SIG-M5 (cell line): ENCODE measurements at regions not wholly inside any gene's neighbourhood (a gene's known extent, or its start where the extent isn't known, plus 50 kb on each side); places are given as distances from the start of the nearest gene placed in this dataset.

ENCODE experiments used
- DNase-seq: peaks from one replicate; lab custom pipeline; 2025; lab: John Stamatoyannopoulos, UW

DNA sequence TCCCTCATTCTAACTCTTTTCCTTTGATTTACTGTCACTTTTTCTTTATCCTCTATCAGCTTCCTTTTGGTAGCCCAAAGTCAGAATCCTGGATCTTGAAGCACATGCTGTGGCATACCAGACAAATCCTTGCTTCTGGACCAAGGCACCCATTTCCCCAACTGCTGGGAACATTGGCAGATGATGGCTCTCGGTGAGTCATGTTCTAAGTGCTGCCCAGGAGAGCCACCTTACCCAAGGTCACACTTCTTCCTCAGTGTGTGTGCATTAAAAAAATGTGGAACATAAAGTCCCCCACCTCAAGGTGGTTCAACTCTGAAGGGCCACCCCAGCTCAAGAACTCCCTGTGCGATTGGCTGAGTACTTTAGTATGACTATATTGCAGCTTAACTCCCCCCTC lies 141.4 kb upstream of the PUM3 start:
- DNase-seq = no peak

DNA sequence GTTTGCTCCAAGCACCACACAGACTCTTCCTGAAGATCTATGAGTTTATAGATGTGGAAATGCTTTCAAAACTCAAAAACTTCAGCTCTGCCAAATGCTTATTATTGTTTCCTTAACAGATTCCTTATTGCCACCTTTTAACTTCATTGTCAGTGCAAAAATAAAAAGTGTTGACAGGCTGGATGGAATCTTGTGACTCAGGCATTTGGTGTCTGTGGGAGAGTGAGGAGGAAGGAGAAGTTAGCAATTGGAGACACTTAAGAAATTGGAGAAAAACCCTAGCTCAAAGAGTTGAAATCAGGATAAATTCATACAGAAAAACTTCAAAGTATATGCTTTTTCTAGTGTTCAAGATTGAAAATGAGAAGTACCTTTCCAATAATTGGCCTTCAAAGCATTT lies 140.6 kb upstream of the PUM3 start:
- no peak for DNase-seq

DNA sequence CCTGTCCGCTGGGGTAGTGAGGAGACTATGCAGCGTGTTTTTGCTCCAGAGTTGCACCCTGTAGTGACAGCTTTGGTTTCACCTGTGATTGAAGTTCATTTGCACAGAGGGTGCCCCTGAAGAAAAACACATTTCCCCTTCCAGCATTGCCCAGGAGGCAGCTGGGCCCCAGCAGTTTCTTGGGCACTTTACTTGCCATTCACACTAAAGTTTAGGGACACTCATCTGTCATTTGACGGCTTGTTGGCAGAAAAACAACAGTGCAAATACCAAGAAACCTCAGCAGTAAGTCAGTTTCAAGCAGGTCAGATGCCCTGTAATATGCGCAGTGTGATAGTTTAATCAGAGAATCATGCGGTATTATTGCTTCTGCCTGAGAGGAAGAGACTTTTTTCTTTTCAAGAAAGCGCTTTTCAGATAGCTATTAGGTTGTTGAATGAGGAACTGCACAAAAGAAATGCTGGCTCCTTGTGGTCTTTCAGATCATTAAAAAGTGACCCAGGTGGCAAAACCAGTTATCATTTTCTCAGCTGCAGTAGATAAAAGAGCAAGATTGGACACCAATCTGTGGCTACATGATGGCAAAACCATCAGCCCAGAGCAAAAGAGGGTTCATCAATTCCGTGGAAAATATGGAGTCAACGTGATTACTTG lies 136.2 kb upstream of the PUM3 start:
- no peak for DNase-seq

DNA sequence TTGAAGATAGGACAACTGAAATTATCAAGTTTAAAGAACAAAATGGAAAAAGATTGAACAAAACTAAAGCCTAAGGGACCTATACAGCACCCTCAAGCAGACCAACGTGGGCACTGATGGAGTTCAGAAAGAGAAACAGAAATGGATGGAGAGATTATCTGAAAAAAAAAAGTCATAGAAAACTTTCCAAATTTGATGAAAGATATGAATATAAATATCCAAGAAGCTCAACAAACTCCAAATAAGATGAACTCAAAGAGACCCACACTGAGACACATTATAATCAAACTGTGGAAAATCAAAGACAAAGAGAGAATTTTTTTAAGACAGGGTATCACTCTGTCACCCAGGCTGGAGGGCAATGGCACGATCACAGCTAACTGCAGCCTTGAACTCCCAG lies 128.6 kb upstream of the PUM3 start:
- DNase-seq = no peak

- no peak for DNase-seq
Measured at GRCh38 chr9:2970864-2971263, 127.0 kb upstream of the PUM3 start.

DNA sequence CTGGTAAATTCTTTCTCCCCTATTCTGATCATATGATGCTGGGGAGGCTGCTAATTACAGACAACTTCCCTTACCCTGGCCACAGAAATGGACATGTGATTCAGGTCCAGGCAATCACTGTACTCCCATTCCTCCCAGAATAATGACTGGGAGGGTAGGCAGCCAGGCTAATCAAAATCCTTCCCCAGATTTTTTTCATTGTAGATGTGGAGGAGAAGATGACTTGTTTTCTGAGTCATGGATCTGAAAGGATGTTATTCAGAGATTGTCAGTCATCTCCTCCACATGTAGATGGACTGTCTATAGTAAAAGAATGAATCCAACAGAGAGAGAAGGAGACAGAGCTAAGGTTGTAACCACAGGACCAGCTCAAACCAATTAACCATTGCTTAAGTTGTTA lies 123.9 kb upstream of the PUM3 start:
- no peak for DNase-seq

DNA sequence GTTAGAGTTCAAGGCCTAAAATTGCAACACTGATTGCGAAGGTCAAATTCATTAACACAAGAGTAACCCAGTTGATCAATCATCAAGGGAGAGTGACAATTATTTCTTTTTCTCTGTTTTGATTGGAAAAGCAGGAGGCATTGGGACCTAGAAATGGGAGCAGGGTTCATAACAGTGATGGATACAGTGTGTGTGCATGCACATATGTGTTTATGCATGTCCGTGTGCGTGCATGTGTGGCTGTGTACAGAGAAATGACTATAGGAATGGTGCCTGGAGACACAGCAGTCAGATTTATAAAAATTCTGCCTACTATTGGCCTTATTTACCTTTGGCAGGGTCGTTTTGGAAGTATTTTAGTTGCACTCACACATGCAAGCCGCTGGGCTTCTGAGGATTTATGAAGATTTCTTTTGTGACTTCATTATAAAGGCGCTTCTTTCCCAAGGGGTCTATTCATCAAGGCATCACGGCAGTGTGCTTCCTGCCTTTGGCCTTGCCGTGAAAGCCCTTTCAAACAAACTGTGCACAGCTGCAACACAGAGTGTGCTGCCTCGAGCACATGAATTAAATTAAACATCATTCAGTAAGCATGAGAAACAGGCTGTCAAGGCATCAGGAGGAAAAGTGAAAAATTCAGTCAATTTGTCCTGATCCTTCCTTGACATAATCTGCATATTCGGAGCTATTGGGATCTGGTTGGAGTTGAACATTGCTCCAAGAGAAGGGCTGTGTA lies 122.8 kb upstream of the PUM3 start:
- no peak for DNase-seq

- no peak for DNase-seq
Measured at GRCh38 chr9:2964470-2964869, 120.6 kb upstream of the PUM3 start.

DNA sequence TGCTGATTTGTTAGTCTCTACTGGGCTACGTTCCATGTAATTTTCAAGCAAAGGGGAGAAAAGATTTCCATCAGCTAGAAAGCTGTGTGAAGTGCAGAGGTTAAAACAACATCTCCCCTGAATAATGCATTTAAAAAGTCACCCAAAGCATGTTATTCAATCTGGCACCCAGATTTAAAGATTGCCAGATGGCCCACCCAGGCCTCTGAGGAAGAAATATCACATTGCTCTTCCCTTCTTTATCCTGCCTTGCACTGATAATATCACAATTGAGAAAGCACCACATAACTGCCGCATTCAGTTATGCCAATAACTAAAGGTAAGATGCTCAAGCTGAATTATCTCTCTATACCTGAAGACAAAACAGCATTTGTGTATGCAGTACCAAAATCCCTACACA lies 119.4 kb upstream of the PUM3 start:
- DNase-seq = no peak

- no peak for DNase-seq
Measured at GRCh38 chr9:2962471-2963172, 118.7 kb upstream of the PUM3 start.

DNA sequence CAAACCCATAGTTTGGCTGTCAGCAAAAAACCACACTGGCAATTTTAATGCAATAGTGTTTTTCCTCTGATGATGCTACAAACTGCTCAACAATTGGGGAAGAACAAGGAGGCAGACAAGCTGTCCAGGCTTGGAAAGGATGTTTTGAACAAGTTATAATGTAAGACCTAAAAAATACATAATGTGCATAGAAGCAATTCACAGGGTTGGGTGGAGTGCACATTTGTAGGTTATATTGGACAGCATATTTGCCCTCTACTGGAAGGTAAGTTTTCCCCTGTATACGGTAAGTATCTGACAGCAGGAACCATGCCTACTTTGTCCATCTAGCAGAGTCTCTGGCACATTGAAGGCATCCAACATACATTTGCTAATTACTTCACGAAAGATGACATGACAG lies 114.3 kb upstream of the PUM3 start:
- DNase-seq = no peak

DNA sequence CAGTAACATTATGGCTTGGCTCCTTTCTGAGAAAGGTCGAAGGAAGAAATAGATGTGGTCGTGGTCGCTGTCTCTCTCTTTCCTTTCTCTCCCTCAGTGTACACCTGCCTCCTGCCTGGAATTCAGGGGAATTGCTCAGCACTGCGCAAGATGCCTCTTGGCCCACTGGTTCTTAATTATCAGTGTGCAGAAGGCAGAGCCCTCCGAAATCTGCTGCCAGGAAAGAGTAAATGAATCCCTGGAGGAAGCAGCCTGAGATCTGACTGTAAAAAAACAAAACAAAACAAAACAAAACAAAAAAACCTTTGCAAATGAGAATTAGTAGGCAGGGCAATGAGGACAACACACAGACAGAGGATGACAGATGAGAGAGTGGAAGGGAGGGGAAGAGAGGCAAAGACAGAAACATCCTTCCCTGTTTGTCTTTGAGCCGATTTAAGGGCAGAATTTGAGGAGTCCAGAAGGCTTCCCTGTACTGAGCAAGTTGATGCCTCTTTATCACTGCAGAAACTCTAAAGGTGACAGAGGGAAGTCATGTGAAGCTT lies 113.8 kb upstream of the PUM3 start:
- DNase-seq = no peak

DNA sequence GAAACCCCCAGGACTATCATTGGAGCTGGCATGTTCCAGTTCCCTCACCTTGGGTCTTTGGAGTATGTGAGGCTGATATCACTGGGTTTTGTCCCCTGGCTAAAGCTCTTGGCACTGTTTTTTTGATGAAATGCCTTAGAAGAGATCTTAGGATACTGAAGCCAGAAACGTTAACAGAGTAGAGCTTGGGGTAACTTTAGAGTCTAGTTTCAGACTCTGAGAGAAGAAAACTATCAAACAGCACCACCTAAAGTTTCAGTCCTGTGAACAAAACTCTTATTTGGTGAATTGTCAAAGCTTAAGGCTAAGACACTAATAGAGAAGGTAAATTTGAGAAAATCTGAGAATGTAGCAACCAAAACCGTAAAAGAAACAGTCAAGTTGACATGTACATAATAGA lies 111.7 kb upstream of the PUM3 start:
- DNase-seq = no peak

GRCh38 chr9:2939368-2939767 lies 95.5 kb upstream of the PUM3 start:
- DNase-seq = no peak

DNA sequence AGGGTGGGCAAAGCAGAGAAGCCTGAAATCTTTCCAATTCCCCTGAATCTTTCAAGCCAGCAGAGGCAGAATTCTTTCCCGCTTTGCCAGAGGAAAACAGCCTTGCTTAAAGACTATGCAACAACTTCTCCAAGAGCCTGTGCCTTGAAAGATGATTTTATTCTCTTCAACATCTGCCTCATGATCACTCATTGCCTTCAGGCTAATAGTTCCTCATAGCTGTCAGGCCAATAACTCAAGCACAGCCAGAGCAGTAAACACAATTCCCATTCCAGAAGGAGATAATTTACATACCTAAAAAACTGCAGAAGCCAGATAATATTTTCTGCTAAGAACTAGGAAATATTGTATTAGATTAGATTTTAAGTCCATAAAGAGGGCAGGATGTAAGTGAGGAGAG lies 92.3 kb upstream of the PUM3 start:
- no peak for DNase-seq

GRCh38 chr9:2934883-2935282 lies 91.0 kb upstream of the PUM3 start:
- no peak for DNase-seq

DNA sequence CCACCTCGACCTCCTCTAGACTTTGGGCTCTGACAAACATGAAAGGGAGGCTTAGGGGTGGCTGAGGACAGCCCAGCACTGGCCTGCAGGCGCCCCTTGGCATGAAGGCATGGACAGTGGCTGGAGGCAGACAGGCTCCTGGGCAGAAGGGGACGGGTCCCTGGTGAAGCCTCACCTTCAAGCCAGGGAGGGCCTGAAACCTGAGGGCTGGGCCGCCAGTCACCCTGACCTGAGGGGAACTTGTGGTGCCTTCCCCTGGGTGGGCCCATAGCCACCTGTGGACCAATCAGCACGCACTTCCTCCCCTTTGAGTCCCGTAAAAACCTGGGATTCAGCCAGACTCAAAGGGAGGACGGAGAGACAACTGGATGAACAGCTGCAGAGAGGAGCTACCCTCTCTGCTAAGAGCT lies 90.4 kb upstream of the PUM3 start:
- no peak for DNase-seq

DNA sequence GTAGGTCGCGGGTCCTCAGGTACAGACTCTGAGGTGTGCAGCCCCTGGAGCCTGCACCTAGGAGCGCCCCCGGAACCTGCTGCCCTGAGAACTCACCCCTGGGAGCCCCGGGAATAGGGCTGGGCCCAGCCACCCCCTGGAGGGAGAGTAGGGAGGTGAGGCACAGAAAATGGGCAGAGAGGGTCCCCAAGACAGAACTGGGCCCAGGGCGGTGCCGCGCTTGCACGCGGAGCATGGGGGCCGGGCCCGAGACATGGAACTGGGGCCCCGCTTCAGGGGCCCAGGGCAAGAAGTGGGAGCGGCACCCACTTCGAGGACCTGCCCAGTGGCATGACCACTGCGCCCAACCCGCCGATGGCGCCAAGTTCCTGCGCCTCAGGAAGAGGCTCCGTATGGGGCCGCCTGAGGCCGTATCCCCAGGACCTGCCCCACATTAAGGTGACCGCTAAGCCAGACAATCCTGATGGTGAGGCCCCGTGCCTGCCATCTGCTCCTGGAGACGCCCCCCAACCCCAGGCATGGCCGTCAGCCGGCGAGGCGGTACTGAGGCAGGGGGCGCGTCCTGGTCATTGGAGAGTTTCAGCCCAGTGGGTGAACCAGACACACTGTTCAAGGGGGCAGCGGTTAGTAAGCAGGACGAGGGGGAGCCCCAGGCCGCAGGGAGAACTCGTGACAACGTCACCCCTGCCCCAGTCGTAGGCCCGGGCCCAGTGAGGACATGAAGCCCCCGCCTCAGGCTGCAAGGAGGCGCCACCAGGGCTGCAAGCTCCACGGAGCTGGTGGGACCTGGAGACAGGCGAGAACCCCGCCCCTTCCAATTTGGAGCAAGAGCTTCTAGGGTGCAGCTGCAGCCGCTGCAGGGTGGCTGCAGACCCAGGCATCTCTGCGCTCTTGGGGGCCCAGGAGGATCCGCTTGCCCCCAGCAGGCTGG lies 89.5 kb upstream of the PUM3 start:
- DNase-seq = no peak

GRCh38 chr9:2928411-2928810 lies 84.5 kb upstream of the PUM3 start:
- DNase-seq = no peak

GRCh38 chr9:2925016-2925415 lies 81.1 kb upstream of the PUM3 start:
- DNase-seq = no peak

DNA sequence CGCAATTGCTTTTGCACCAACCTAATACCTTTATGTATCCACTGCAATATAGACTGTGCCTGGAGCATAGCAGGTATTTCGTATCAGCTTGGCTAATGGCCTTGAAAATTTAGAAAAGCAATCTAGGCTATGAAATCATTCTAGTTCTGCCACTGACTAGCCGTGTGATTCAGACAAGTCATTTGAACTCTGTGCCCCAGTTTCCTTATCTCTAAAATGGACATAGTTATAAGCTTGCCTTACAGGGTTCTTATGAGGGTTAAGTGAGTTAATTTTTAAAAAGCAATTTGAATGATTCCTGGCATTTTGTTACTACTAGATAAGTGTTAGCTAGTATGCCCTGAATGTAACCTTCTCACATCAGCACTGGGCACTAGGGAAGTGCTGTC lies 80.5 kb upstream of the PUM3 start:
- no peak for DNase-seq

DNA sequence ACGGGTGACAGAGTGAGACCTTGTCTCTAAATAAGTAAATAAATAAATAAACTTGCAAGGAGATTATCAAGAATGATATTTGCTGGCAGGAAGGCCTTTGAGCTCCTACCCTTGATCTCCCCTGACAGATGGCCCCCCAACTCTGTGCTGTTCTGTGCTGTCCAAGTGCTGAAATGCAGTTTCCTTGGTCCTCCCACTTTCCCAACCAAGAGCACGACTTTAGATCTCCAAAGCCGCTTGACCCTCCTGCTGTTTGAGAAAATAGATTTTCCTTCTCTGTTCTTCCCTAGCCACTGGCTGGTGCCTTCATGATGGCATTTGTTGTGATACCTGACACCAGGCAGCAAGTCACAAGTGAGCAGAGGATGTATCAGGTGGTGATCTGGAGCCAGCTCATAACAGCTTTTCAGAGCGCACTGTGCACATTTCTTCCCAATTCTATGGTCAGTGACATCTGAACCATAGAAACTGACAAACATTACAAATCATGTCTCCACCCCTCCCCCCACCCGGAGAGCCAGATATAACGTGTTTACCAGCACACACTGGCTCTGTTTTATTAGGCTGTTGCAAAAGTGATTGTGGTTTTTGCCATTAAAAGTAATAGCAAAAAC lies 80.0 kb upstream of the PUM3 start:
- DNase-seq = no peak
